DOHH2 (cell line): ENCODE measurements at regions not wholly inside any gene's neighbourhood (a gene's known extent, or its start where the extent isn't known, plus 50 kb on each side); places are given as distances from the start of the nearest gene placed in this dataset.

ENCODE experiments used
- H3F3A ChIP-seq: fragments of 200-600 bp; sonication (generic), shearing (Covaris generic); 2 replicates; pipeline ENCODE4 v1.6.0; 2016; ENCODE audit warnings: antibody characterized with exemption, mild to moderate bottlenecking; ENCODE audit not compliant: control insufficient read depth, insufficient read depth
- H3K27ac ChIP-seq: fragments of 200-600 bp; sonication (generic); 2 replicates; pipeline ENCODE4 v1.5.1; 2014; ENCODE audit warnings: low read depth, mild to moderate bottlenecking, low read length, moderate library complexity
- H3K27me3 ChIP-seq: fragments of 200-600 bp; sonication (generic); 2 replicates; pipeline ENCODE4 v1.6.1; 2014; ENCODE audit warnings: mild to moderate bottlenecking, low read length, mixed read lengths; ENCODE audit not compliant: control insufficient read depth
- H3K36me3 ChIP-seq: fragments of 200-600 bp; sonication (generic); 2 replicates; pipeline ENCODE4 v1.6.1; 2014; ENCODE audit warnings: mild to moderate bottlenecking, low read length, moderate library complexity, mixed read lengths; ENCODE audit not compliant: control insufficient read depth
- H3K4me1 ChIP-seq: fragments of 200-600 bp; sonication (generic); 2 replicates; pipeline ENCODE4 v1.6.1; 2014; ENCODE audit warnings: mild to moderate bottlenecking, low read length, mixed read lengths; ENCODE audit not compliant: control insufficient read depth
- H3K4me2 ChIP-seq: fragments of 200-600 bp; sonication (generic); 2 replicates; pipeline ENCODE4 v1.6.0; 2014; ENCODE audit warnings: mild to moderate bottlenecking, low read length, moderate library complexity
- H3K4me3 ChIP-seq: fragments of 200-600 bp; sonication (generic); 2 replicates; pipeline ENCODE4 v1.5.1; 2014; ENCODE audit warnings: mild to moderate bottlenecking, low read length, mixed read lengths
- H3K79me2 ChIP-seq: fragments of 200-600 bp; sonication (generic); 2 replicates; pipeline ENCODE4 v1.6.1; 2014; ENCODE audit warnings: mild to moderate bottlenecking, low read length, mixed read lengths; ENCODE audit not compliant: control insufficient read depth
- H3K9me2 ChIP-seq: fragments of 200-600 bp; sonication (generic); replicated peaks from 2 replicates; pipeline ENCODE4 v1.6.1; 2014; ENCODE audit warnings: mild to moderate bottlenecking, low read length, mixed read lengths; ENCODE audit not compliant: control insufficient read depth
- H3K9me3 ChIP-seq: fragments of 200-600 bp; sonication (generic); 2 replicates; pipeline ENCODE4 v1.6.1; 2014; ENCODE audit warnings: antibody characterized with exemption, low read length, mixed read lengths; ENCODE audit not compliant: control insufficient read depth, insufficient read depth
- H4K20me1 ChIP-seq: fragments of 200-600 bp; sonication (generic); 2 replicates; pipeline ENCODE4 v1.6.0; 2014; ENCODE audit warnings: low read depth, mild to moderate bottlenecking, antibody characterized with exemption, low read length, moderate library complexity; ENCODE audit not compliant: control insufficient read depth, insufficient read depth
- CTCF ChIP-seq: fragments of 200-600 bp; sonication (generic); IDR thresholded peaks from one replicate; pipeline ENCODE4 v1.5.1; 2014; ENCODE audit warnings: antibody characterized with exemption, mild to moderate bottlenecking, low read depth, low read length; ENCODE audit not compliant: poor library complexity, severe bottlenecking
- EZH2phosphoT487 ChIP-seq: fragments of 200-600 bp; sonication (generic); IDR thresholded peaks from 2 replicates; pipeline ENCODE4 v1.6.1; 2017; ENCODE audit warnings: borderline replicate concordance, mild to moderate bottlenecking, antibody characterized with exemption, low read length, moderate library complexity, mixed read lengths

DNA sequence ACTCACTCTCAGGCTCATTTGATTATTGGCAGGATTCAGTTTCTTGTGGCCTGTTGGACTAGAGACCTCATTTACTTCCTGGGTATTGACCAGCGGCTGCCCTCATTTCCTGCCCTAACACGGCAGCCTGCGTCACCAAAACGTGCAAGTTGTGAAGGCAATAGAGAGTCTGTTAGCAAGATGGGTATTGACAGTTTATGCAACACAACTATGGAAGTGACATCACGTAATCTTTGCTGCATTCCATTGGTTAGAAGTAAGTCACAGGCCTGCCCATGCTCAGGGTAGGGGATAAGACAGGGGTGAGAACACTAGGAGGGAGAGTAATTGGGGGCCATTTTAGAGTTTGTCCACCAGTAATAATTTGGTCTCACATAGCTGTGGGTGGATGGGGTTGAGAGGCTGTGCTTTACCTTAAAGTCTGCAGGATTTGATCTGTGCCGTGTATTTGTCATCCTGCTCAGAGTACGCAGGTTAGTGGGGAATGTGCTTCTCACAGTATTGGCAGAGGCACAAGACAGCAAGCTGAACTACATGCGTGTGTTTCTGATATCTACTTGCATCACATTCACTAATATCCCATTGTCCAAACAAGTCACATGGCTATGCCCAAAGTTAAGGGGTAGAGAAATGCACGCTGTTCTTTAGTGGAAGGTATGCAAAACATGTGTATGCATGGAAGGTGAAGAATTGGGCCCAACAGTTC, 83.3 kb downstream of the EDEM1 start:
- Histone ChIP-seq H3K79me2 (no peaks in the 10 kb centered on the region), H3F3A (no peaks in the 10 kb centered on the region), H3K4me1 (no peaks in the 10 kb centered on the region), H4K20me1 (no peaks in the 10 kb centered on the region), H3K4me2 (no peak overlapping the region), H3K9me2 (no peaks in the 10 kb centered on the region), H3K27me3 (no peaks in the 10 kb centered on the region), H3K4me3 (no peak overlapping the region), H3K36me3 (no peaks in the 10 kb centered on the region), H3K27ac (no peak overlapping the region), H3K9me3 (no peaks in the 10 kb centered on the region)
- TF ChIP-seq CTCF = no peak
- no peak for TF ChIP-seq EZH2phosphoT487

GRCh38 chr3:5271372-5271683, 83.8 kb downstream of the EDEM1 start:
- Histone ChIP-seq H3F3A (no peaks in the 10 kb centered on the region), H3K9me3 (no peaks in the 10 kb centered on the region), H3K27me3 (no peaks in the 10 kb centered on the region), H3K9me2 (no peaks in the 10 kb centered on the region), H3K79me2 (no peaks in the 10 kb centered on the region), H3K4me1 (no peaks in the 10 kb centered on the region), H4K20me1 (no peaks in the 10 kb centered on the region), H3K36me3 (no peaks in the 10 kb centered on the region), H3K4me2 (no peak overlapping the region), H3K4me3 (no peak overlapping the region), H3K27ac (no peak overlapping the region)
- TF ChIP-seq EZH2phosphoT487 = no peak
- TF ChIP-seq CTCF = no peak

DNA sequence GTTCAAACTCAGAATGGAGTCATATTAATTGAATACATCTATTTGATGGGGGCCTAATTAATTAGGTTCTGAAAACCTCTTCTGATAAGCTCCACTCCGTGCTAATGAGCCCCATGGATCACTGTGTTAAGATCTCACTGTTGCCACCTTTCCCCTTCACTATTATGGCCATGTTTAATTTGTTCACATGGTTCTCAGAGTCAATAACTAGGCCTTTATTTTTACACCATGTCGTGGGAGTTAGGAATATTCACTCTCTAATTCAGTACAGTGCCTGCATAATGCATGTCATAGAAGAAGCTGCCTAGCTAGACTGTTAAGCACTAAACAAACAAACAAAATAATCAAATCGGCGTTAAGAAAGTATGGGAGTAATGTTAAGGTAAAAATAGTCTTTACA, 84.9 kb downstream of the EDEM1 start:
- Histone ChIP-seq H3K4me2 (no peak overlapping the region), H3K27me3 (no peaks in the 10 kb centered on the region; the same call in 1 of the 2 replicates), H3K27ac (no peak overlapping the region), H3K79me2 (no peaks in the 10 kb centered on the region), H3F3A (no peaks in the 10 kb centered on the region), H3K4me3 (no peak overlapping the region), H4K20me1 (no peaks in the 10 kb centered on the region), H3K4me1 (no peaks in the 10 kb centered on the region), H3K9me3 (no peaks in the 10 kb centered on the region), H3K9me2 (no peaks in the 10 kb centered on the region), H3K36me3 (no peaks in the 10 kb centered on the region)
- TF ChIP-seq CTCF = no peak
- no peak for TF ChIP-seq EZH2phosphoT487
